ENCODE measurements at regions not wholly inside any gene's neighbourhood (a gene's known extent, or its start where the extent isn't known, plus 50 kb on each side); places are given as distances from the start of the nearest gene placed in this dataset.
"Not testable (repeated sequence)": the region's sequence is repeated elsewhere in the genome, so short reads cannot be mapped to it uniquely, and the experiment has no call there.

DNA sequence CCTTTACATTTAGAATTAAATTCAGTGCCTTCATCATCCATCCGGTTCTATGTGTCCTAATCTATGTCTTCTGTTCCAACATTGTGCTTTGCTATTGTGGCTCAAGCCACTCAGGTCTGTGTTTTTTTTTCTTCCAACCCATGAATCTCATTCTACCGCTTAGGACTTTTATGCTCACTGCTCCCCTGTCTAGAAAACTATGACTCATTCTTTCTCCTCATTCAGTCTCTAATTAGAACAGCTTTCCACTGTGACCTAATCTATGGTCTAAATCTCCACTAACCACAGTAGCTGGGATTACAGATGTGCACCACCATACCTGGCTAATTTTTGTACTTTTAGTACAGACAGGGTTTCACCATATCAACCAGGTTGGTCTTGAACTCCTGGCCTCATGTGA, 418.7 kb downstream of the KCNJ2 start:
- intact Hi-C loops (cut with DNase I) = no loop called here
- ATAC-seq (ENCODE audit: poor library complexity) (no peak), DNase-seq (no peak)

GRCh38 chr17:70597774-70598173, 428.4 kb downstream of the KCNJ2 start:
- intact Hi-C loops (cut with DNase I) = no loop called here
- DNase-seq = no peak
- no peak for ATAC-seq (ENCODE audit: poor library complexity)

DNA sequence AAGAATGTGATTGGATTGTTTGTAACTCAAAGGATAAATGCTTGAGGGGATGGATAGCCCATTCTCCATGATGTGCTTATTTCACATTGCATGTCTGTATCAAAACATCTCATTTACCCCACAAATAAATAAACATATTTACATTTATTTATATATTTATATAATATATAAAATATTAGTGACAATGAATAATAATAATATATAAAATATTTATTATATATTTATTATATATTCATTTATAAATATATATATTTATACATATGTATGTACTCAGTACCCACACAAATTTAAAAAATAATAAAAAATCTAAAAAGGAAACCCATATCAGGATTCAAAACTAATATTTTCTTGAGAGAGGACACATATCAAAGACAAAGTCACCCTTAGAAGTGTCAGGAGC, 429.9 kb downstream of the KCNJ2 start:
- intact Hi-C loops (cut with DNase I) = no loop called here
- no peak for ATAC-seq (ENCODE audit: poor library complexity)
- DNase-seq = no peak

DNA sequence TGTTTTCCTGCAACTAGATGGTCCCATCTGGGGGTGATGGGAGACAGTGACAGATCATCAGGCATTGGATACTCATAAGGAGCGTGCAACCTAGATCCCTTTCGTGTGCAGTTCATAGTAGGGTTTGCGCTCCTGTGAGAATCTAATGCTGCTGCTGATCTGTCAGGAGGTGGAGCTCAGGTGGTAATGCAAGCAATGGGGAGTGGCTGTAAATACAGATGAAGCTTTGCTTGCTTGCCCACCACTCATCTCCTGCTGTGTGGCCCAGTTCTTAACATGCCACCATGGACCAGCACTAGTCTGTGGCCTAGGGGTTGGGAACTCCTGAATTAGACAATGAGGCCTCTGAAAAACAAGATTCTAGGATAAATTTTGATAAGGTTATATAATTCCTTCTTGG, 430.6 kb downstream of the KCNJ2 start:
- DNase-seq; intact Hi-C loops (cut with DNase I); ATAC-seq (ENCODE audit: poor library complexity): not testable (repeated sequence)

DNA sequence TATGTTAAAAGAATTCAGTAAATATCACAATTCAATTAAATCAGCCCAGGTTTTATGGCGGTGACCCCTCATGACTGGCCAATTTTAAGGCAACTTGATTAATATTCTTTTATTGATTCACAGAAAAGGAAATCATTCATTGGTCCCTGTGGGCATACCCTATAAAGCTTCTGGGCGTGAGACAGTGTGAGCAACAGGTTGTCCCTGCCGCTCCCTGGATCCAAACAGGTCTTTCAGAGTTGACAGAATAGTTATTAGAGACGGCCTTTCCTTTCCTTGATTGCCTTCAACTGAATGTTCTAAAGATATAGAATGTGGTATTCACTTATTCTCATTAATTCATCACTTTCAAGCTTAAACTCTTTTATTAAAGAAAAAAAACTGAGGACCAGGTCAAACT, 433.9 kb downstream of the KCNJ2 start:
- intact Hi-C loops (cut with DNase I) = no loop called here

DNA sequence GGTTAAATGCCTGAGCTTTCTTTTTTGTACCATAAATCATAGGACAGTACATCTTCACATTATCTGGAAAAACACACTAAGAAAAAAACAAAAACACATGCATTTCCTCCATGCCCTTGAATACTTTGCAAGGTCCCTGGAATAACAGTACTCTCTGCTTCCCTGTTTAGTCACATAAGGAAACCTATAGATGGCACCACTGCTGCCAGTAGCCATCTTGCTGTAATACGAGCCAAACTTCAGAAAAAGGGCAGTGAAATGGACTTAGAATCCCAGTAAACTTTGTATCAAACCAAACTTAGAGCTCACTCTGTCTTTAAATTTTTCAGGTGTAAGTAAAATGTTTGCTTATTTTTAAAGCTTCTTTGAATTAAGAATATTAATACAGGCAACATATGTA, 435.5 kb downstream of the KCNJ2 start:
- ATAC-seq (ENCODE audit: poor library complexity) (no peak), DNase-seq (no peak)
- intact Hi-C loops (cut with DNase I) = no loop called here

More for the DNA sequence above, 433.9 kb downstream of the KCNJ2 start:
- DNase-seq (no peak), ATAC-seq (ENCODE audit: poor library complexity) (no peak)

DNA sequence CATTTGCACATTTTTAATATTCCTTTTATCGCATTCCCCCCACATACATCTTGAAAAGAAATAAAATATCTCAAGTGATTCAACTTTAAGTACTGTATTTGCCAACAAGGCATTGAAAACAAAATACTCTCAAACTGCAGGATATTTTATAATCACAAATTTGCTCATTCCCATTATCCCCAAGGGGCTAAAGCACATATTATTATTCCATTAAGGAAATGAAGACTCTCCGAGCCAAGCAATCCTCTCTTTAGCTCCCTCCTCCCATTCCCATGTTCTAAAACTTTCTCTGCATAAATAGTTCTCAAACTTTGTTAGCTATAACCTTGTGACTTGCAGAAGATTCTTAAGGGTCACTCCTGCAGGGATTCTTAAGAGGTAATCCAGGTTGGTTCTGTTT, 436.8 kb downstream of the KCNJ2 start:
- ATAC-seq (ENCODE audit: poor library complexity) = no peak
- intact Hi-C loops (cut with DNase I) = no loop called here
- DNase-seq = no peak

GRCh38 chr17:70608193-70608592, 438.9 kb downstream of the KCNJ2 start:
- DNase-seq (no peak), ATAC-seq (ENCODE audit: poor library complexity) (no peak)
- intact Hi-C loops (cut with DNase I) = no loop called here

DNA sequence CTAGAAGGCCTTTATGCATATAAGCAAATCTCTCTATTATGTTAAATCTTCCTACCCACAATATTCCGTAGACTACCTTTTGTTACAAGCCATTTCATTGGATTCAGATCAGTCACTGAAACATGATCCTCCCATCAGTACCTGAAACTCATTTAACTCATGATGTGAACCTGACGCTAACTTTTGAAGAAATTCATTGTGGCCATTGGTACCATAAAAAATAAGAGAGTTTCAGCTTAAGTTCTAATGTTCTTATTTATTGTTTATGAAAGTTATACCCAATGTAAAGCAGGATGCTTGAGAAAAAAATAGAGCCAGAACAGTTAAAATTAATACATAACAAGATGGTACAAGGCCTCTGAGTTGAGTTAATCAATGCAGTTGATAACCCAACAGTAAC, 439.6 kb downstream of the KCNJ2 start:
- no peak for ATAC-seq (ENCODE audit: poor library complexity)
- DNase-seq = no peak
- intact Hi-C loops (cut with DNase I) = no loop called here

- no peak for ATAC-seq (ENCODE audit: poor library complexity)
- DNase-seq = no peak
- intact Hi-C loops (cut with DNase I) = no loop called here
These were observed 440.2 kb downstream of the KCNJ2 start for GRCh38 chr17:70609566-70609965.

DNA sequence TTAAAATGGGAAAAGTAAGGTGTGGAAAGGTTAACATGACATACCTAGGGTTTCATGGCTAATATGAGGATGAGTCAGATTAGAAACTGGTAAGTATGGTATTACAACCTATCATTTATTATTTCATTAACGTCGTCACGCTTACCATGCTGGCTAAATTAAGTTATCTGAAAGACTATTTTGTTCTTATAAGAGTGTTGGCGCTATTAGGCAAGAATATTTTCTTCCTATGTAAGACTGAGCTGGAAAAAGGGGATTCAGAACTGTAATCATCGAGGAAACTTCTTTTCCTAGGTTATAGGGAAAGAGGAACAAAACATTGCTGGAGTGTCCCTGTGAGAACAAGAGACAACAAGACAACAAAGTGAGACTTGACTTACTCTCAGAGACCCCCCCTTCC, 440.8 kb downstream of the KCNJ2 start:
- ATAC-seq (ENCODE audit: poor library complexity) = no peak
- intact Hi-C loops (cut with DNase I) = no loop called here
- no peak for DNase-seq

DNA sequence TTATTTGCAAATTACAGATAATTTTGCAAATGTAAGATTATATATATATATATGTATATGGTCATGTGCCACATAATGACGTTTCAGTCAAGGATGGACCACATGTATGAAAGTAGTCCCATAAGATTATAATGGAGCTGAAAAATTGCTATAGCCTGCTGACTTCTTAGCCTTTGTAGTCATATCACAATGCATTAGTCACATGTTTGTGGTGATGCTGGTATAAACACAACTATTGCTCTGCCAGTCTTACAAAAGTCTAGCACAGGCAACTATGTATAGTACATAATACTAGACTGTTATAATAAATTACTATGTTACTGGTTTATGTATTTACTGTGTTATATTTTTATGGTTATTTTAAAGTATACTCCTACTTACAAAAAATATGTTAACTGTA, 444.3 kb downstream of the KCNJ2 start:
- intact Hi-C loops (cut with DNase I) = no loop called here
- ATAC-seq (ENCODE audit: poor library complexity) = no peak
- no peak for DNase-seq

DNA sequence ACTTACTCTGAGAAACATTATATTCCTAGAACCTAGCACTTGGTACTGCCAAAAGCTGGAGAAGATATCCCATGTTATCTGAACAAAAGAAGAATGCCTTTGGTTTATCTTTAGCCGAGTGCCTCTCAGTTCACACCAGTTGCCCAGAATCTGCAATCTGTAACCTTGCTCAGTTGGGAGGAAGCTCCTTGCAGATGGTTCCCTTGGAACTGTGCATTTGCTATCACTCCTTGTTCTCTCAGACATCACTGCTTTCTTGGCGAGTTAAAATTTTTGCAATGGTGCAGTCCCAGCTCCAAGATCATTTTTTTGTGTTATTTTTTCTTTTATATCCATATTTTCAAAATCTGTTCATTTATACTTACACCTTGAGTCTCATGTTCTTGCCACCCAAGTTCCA, 446.5 kb downstream of the KCNJ2 start:
- DNase-seq (no peak), ATAC-seq (ENCODE audit: poor library complexity) (no peak)
- intact Hi-C loops (cut with DNase I) = no loop called here

- intact Hi-C loops (cut with DNase I) = no loop called here
- DNase-seq (no peak), ATAC-seq (ENCODE audit: poor library complexity) (no peak)
These were observed 449.3 kb downstream of the KCNJ2 start for GRCh38 chr17:70618641-70619040.

DNA sequence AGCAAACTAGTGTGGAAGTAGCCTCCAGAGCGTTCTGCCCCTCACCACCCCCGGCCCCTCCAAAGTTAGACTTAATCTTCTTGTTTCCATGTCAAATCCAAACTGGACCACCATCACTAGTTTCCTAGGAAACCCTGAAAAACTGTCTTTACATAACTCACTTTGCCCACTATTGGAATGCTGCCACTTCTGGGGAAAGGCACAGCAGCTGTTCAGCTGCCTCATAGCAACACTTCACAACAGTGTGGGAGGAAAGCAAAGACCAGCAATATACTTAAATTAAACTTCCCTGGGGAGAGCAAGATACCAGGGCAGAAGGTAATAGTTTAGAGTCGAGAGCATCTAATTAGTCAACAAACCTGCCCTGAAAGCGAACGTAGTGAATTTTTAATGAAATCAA, 452.2 kb downstream of the KCNJ2 start:
- ATAC-seq (ENCODE audit: poor library complexity) = peak; percentile 83
- no peak for DNase-seq
- intact Hi-C loops (cut with DNase I) = loop anchor here (10.0 kb wide), 3 partner anchors 457 to 1097 kb away; partner anchors contain the start of gene KCNJ2

- intact Hi-C loops (cut with DNase I) = loop anchor here (10.0 kb wide), 3 partner anchors 458 to 1098 kb away; partner anchors contain the start of gene KCNJ2
- ATAC-seq (ENCODE audit: poor library complexity) (peak; percentile 92), DNase-seq (peak; percentile 46)
These were observed 453.3 kb downstream of the KCNJ2 start for GRCh38 chr17:70622368-70623260.

DNA sequence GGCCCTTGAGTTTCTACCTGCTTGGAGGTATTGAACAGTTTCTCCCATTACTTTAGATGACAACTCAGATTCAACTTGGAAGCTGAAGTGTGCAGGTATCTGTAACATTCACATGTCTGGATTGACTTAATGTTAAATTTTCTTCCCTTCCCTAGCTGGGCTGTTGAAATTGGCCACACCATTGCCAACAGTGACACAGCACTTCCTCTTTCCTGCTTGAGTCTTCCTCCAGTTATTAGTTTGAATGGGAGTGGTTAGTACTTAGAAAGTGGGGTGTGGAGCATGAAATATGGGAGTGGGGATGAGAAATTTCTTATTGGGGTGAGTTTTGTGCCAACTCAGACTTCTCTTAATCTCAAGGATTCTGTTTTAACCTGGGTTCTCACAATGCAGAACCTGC, 454.9 kb downstream of the KCNJ2 start:
- no peak for ATAC-seq (ENCODE audit: poor library complexity)
- DNase-seq = no peak
- intact Hi-C loops (cut with DNase I) = loop anchor here (10.0 kb wide), 3 partner anchors 459 to 1099 kb away; partner anchors contain the start of gene KCNJ2

- ATAC-seq (ENCODE audit: poor library complexity) = no peak
- intact Hi-C loops (cut with DNase I) = loop anchor here (10.0 kb wide), 3 partner anchors 465 to 1105 kb away; partner anchors contain the start of gene KCNJ2
- DNase-seq = no peak
These were observed 460.6 kb downstream of the KCNJ2 start for GRCh38 chr17:70629902-70630301.

DNA sequence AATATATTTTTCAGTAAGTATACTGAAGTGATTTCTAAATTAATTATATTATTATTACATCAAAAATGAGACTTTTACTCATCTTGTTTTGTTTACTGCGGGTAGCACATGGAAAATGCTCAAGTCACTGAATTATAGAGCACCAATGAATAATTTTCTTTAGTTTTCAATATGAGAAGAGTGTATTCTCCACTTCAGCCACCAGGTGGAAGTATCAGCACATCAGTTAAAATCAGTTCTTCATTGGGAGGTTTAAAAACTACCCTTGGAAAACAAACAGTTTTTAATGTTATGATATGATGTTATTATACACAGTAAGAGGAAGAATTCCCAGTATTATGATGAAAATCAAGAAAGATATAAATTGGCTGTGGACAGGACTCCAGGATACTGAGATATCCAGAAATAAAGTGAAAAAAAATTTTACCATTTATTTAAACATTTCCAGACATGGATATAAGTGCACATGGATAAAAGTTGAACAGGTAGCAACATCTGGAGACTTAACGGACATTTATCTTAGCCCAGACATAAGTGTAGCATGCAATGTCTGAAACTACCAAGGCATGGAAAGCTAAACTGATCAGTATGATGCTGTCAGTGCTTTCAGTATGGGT, 467.3 kb downstream of the KCNJ2 start:
- ATAC-seq (ENCODE audit: poor library complexity) (no peak), DNase-seq (no peak)
- intact Hi-C loops (cut with DNase I) = no loop called here

GRCh38 chr17:70642059-70642458, 472.7 kb downstream of the KCNJ2 start:
- no peak for DNase-seq
- intact Hi-C loops (cut with DNase I) = no loop called here
- no peak for ATAC-seq (ENCODE audit: poor library complexity)

Data from Right ventricle myocardium superior (tissue), 1 donor.